ENCODE measurements at regions not wholly inside any gene's neighbourhood (a gene's known extent, or its start where the extent isn't known, plus 50 kb on each side); places are given as distances from the start of the nearest gene placed in this dataset.

DNA sequence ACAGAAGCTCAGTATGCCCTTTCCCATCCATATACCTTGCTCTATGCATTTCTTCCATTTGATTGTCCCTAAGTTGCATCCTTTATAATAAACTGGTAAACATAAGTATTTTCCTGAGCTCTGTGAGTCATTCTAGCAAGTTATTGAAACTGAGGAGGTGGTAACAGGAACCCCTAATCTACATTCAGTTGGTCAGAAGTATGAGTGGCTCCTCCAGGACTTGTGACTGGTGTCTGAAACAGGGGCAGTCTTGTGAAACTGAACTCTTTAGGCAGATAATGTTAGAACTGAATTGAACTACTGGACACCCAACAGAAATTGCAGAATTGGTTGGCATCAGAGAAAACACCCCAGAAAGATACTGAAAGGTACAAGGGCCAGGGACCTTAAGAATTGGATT, 133.1 kb upstream of the POU5F2 start:
- no peak for DNase-seq
- no peaks in the 10 kb centered on the region for H3K9me3 Mint-ChIP-seq (ENCODE audit: low read depth)
- no peaks in the 10 kb centered on the region for H3K27me3 Mint-ChIP-seq
- ChIA-PET POLR2A (no interaction called here), CTCF (interaction anchor here (0.9 kb wide), 1 partner anchor 74 kb away, joined by 3 read pairs; no protein-coding TSS in a partner anchor)
- H3K4me3 Mint-ChIP-seq, result no peak overlapping the region
- H3K36me3 Mint-ChIP-seq (ENCODE audit: low read depth), result peaks cover 16% of the 10 kb centered on the region
- H3K4me1 Mint-ChIP-seq, result peaks cover 12% of the 10 kb centered on the region
- intact Hi-C loops (cut with DNase I, micrococcal nuclease), result loop anchor here in 1 of 2 experiments (1.0 to 10.0 kb wide), 2 partner anchors 237 to 920 kb away; a partner anchor contains a TSS
- peak overlapping the region; percentile 58 for H3K27ac Mint-ChIP-seq
- ATAC-seq, result peak; percentile 67

DNA sequence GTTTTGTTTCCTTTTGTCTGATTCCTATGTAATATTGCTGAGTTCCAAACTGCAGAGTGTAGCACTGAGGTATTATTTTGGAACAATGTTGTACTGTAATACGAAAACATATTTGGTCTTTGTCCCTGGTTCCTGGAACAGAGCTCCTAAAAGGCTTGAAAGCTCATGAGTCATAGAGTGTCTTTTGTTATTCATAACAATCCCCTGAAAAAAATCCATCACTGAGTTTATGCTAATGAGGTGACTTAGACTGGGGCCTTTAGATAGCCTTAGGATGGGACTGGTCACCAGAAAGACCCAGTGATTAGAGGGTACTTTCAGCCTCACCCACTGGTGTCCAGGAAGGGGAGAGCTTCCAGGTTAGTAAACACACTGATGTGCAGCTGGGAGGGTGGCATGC, 132.7 kb upstream of the POU5F2 start:
- no peak overlapping the region for H3K4me3 Mint-ChIP-seq
- ATAC-seq, result peak; percentile 89
- DNase-seq, result peak; percentile 7
- ChIA-PET POLR2A (no interaction called here), CTCF (interaction anchor here (0.9 kb wide), 1 partner anchor 73 kb away, joined by 3 read pairs; no protein-coding TSS in a partner anchor)
- H3K36me3 Mint-ChIP-seq (ENCODE audit: low read depth), result peaks cover 17% of the 10 kb centered on the region
- peak overlapping the region; percentile 58 for H3K27ac Mint-ChIP-seq
- intact Hi-C loops (cut with DNase I, micrococcal nuclease), result loop anchor here in 1 of 2 experiments (1.0 to 10.0 kb wide), 2 partner anchors 237 to 921 kb away; a partner anchor contains a TSS
- H3K9me3 Mint-ChIP-seq (ENCODE audit: low read depth), result no peaks in the 10 kb centered on the region
- no peaks in the 10 kb centered on the region for H3K27me3 Mint-ChIP-seq
- peaks cover 12% of the 10 kb centered on the region for H3K4me1 Mint-ChIP-seq

DNA sequence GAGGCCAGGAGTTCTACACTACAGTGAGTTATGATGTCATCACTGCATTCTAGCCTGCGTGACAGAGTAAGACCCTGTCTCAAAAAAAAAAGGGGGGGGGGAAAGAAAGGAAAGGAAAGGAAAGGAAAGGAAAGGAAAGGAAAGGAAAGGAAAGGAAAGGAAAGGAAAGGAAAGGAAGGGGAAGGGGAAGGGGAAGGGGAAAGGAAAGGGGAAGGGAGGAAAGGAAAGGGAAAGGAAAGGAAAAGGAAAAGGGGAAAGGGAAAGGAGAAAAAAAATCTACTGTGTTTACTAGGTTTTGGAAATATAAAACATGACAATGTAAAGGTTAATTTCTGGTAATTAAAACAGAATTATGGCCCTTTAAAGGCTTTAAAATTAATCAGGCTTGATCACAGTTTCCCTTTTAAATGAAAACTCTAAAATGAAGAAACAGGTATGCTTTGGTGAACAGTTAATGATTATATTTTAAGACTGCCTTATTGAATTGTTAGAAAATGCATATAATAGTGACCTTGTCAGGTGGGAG, 131.9 kb upstream of the POU5F2 start:
- Mint-ChIP-seq H3K9me3 (ENCODE audit: low read depth) (no peaks in the 10 kb centered on the region), H3K36me3 (ENCODE audit: low read depth) (peaks cover 17% of the 10 kb centered on the region), H3K27ac (no peak overlapping the region), H3K4me3 (no peak overlapping the region), H3K27me3 (no peaks in the 10 kb centered on the region), H3K4me1 (peaks cover 12% of the 10 kb centered on the region)
- no peak for ATAC-seq
- no peak for DNase-seq
- intact Hi-C loops (cut with DNase I, micrococcal nuclease), result loop anchor here in 1 of 2 experiments (10.0 kb wide), 1 partner anchor 922 kb away; no protein-coding TSS in a partner anchor
- POLR2A ChIA-PET, result no interaction called here
- CTCF ChIA-PET, result no interaction called here

DNA sequence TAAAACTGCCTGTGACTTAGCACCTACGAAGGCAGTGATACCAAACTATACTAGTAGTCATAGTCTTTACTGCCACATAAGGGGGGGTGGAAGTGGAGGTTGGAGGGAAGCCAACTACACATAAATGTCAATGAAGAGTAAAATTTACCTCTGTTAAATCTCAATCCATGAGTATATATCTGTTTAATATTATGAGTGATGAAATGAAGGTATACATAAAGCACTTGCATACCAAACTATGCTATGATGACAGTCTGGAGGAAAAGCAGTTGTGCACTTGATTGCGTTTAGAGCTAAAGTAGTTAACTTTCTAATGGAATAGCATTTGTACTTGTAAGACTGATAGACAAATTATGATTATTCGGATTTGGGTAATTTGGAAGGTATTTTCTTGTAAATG, 129.2 kb upstream of the POU5F2 start:
- no peak for DNase-seq
- Mint-ChIP-seq H3K4me3 (no peak overlapping the region), H3K27ac (no peak overlapping the region), H3K4me1 (peaks cover 12% of the 10 kb centered on the region), H3K36me3 (ENCODE audit: low read depth) (peaks cover 13% of the 10 kb centered on the region), H3K27me3 (no peaks in the 10 kb centered on the region), H3K9me3 (ENCODE audit: low read depth) (no peaks in the 10 kb centered on the region)
- CTCF ChIA-PET, result interaction anchor here (0.6 kb wide), 1 partner anchor 546 kb away, joined by 3 read pairs; no protein-coding TSS in a partner anchor
- POLR2A ChIA-PET, result no interaction called here
- no peak for ATAC-seq
- intact Hi-C loops (cut with DNase I, micrococcal nuclease), result loop anchor here in 1 of 2 experiments (10.0 kb wide), 1 partner anchor 924 kb away; no protein-coding TSS in a partner anchor

DNA sequence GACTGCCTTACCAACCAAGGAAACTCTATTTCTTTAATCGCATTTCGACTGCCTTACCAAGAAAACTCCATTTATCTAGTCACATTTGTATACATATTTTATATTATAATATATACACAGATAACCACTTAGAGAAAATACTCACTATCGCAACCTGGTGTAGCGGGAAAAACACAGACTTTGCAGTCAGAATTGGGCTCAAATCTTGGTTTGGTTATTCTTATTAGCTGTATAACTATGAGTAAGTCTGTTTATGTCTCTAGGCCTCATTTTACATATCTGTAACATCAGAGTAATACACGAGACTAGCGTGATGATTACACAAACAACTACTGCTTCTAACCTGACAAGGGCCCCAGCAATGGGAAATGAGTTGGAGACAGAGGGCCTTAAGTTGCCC, 127.5 kb upstream of the POU5F2 start:
- Mint-ChIP-seq H3K9me3 (ENCODE audit: low read depth) (no peaks in the 10 kb centered on the region), H3K4me3 (no peak overlapping the region), H3K4me1 (peaks cover 4% of the 10 kb centered on the region), H3K27me3 (no peaks in the 10 kb centered on the region), H3K27ac (no peak overlapping the region), H3K36me3 (ENCODE audit: low read depth) (peaks cover 12% of the 10 kb centered on the region)
- intact Hi-C loops (cut with DNase I, micrococcal nuclease), result no loop called here
- DNase-seq, result no peak
- ChIA-PET POLR2A (no interaction called here), CTCF (no interaction called here)
- ATAC-seq, result no peak

GRCh38 chr5:93850311-93850710, 108.9 kb upstream of the POU5F2 start:
- POLR2A ChIA-PET, result no interaction called here
- H3K27me3 Mint-ChIP-seq, result no peaks in the 10 kb centered on the region
- DNase-seq, result no peak
- no peak overlapping the region for H3K27ac Mint-ChIP-seq
- peaks cover 21% of the 10 kb centered on the region for H3K36me3 Mint-ChIP-seq (ENCODE audit: low read depth)
- CTCF ChIA-PET, result interaction anchor here (0.6 kb wide), 1 partner anchor 1612 kb away, joined by 3 read pairs; no protein-coding TSS in a partner anchor
- no peaks in the 10 kb centered on the region for H3K4me1 Mint-ChIP-seq
- intact Hi-C loops (cut with DNase I, micrococcal nuclease), result no loop called here
- no peak overlapping the region for H3K4me3 Mint-ChIP-seq
- no peak for ATAC-seq
- H3K9me3 Mint-ChIP-seq (ENCODE audit: low read depth), result peaks cover 10% of the 10 kb centered on the region

DNA sequence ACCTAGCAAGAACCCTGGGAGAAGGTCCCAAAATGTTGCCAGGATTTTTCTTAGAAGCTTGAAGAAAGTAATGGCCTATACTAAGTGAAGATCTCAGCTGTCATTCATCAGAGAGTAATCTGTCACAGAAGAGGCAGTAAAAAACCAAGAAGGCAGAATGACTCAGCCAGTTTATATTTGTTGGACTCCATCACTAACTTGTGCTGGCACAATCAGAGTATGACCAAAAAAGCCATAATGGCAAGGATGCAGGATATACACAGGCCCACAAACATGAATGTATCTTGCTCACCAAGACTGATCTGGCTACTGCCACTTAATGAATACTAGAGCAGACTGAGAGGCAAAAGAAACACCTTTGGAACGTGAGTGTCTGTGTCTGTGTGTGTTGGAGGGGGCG, 104.0 kb upstream of the POU5F2 start:
- H3K36me3 Mint-ChIP-seq (ENCODE audit: low read depth), result peaks cover 46% of the 10 kb centered on the region
- CTCF ChIA-PET, result no interaction called here
- no peak overlapping the region for H3K27ac Mint-ChIP-seq
- ATAC-seq (no peak), DNase-seq (no peak)
- H3K4me3 Mint-ChIP-seq, result no peak overlapping the region
- POLR2A ChIA-PET, result no interaction called here
- H3K9me3 Mint-ChIP-seq (ENCODE audit: low read depth), result peaks cover 15% of the 10 kb centered on the region
- no peaks in the 10 kb centered on the region for H3K27me3 Mint-ChIP-seq
- intact Hi-C loops (cut with DNase I, micrococcal nuclease), result no loop called here
- H3K4me1 Mint-ChIP-seq, result no peaks in the 10 kb centered on the region

DNA sequence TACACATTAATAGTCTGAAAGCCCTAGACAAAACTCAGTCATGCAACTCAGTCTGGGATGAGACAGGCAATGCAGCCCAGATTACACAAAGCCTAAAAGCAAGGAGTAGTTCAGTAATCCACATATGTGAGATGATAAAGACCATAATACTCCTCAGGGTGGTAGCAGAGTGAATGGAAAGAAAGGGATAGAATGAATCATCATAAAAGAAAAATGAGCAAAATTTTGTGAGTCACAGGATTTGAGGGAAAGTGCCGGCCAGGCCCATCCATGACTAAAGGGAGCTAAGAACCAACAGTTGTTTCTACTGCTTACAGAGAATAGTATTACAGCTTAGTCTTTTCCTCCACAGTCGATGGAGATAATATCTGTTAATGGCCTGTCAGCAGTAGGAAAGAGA, 90.0 kb upstream of the POU5F2 start:
- no peak overlapping the region for H3K27ac Mint-ChIP-seq
- no peaks in the 10 kb centered on the region for H3K27me3 Mint-ChIP-seq
- no peaks in the 10 kb centered on the region for H3K4me1 Mint-ChIP-seq
- no peak for DNase-seq
- intact Hi-C loops (cut with DNase I, micrococcal nuclease), result no loop called here
- no peak overlapping the region for H3K4me3 Mint-ChIP-seq
- peaks cover 5% of the 10 kb centered on the region for H3K9me3 Mint-ChIP-seq (ENCODE audit: low read depth)
- CTCF ChIA-PET, result interaction anchor here (0.6 to 1.2 kb wide), 2 partner anchors 32 to 62 kb away, joined by 3 to 4 read pairs; no protein-coding TSS in a partner anchor
- ATAC-seq, result no peak
- POLR2A ChIA-PET, result no interaction called here
- H3K36me3 Mint-ChIP-seq (ENCODE audit: low read depth), result peaks cover 18% of the 10 kb centered on the region

DNA sequence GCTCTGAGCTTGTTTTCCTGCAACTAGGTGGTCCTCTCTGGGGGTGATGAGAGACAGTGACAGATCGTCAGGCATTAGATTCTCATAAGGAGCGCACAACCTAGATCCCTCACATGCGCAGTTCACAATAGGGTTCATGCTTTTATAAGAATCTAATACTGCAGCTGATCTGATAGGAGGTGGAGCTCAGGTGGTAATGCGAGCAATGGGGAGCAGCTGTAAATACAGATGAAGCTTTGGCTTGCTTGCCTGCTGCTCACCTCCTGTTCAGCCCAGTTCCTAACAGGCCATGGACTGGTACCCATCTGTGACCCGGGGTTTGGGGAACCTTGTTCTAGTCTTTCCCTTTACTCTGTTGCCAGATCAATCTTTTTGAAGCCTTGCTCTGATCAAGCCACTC, 89.5 kb upstream of the POU5F2 start:
- Mint-ChIP-seq H3K27me3 (no peaks in the 10 kb centered on the region), H3K4me3 (no peak overlapping the region), H3K27ac (no peak overlapping the region), H3K4me1 (no peaks in the 10 kb centered on the region), H3K9me3 (ENCODE audit: low read depth) (peaks cover 7% of the 10 kb centered on the region), H3K36me3 (ENCODE audit: low read depth) (peaks cover 20% of the 10 kb centered on the region)
- ChIA-PET CTCF (interaction anchor here (0.6 to 1.2 kb wide), 2 partner anchors 31 to 62 kb away, joined by 3 to 4 read pairs; no protein-coding TSS in a partner anchor), POLR2A (no interaction called here)
- intact Hi-C loops (cut with DNase I, micrococcal nuclease), result no loop called here
- ATAC-seq (no peak), DNase-seq (no peak)

DNA sequence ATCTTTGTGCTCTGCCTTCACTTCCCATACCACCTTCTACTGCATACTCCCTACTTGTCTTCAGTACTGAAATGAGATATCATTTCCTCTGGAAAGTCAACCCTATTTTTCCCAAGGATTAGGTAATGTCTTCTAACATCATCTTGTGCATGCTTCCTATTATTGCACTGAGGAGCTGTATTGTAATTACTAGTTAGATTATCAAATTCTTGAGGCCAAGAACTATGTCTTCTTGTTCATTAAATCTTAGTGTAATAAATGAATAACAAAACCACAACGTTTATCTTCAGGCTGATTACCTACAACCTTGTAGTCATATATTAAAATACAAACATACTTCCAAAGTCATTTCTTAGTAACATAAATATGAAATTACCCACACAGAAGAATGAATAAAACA, 87.9 kb upstream of the POU5F2 start:
- Mint-ChIP-seq H3K36me3 (ENCODE audit: low read depth) (peaks cover 29% of the 10 kb centered on the region), H3K9me3 (ENCODE audit: low read depth) (peaks cover 10% of the 10 kb centered on the region), H3K4me1 (no peaks in the 10 kb centered on the region), H3K4me3 (no peak overlapping the region), H3K27me3 (no peaks in the 10 kb centered on the region), H3K27ac (no peak overlapping the region)
- no peak for ATAC-seq
- POLR2A ChIA-PET, result no interaction called here
- CTCF ChIA-PET, result no interaction called here
- intact Hi-C loops (cut with DNase I, micrococcal nuclease), result no loop called here
- no peak for DNase-seq

DNA sequence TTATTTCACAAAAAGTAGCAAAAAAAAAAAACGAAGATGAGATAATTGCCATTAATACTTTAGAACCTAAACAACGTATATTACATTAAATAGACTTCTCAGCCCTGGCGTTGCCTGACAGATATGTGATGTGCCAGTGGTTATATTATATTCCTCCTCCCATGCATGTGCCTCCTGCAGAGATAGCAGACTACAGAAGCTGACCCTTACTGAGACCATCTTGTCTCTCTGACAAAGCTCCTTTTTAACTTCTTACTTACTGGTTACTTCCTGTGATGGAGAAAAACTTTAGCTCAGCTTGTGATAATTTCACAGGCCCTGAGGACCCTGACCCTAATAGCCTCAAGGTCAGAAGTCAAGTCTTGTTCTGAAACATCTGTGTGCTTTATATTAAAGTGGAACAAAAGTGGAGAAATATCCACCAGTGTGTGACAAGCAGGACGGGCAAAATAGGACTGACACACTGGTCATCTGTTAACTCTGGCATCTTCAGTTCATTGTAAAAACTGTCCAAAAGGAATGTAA, 80.6 kb upstream of the POU5F2 start:
- Mint-ChIP-seq H3K4me1 (no peaks in the 10 kb centered on the region), H3K9me3 (ENCODE audit: low read depth) (peaks cover 7% of the 10 kb centered on the region), H3K27ac (no peak overlapping the region), H3K4me3 (no peak overlapping the region), H3K27me3 (no peaks in the 10 kb centered on the region), H3K36me3 (ENCODE audit: low read depth) (peaks cover 25% of the 10 kb centered on the region)
- no peak for DNase-seq
- ChIA-PET CTCF (interaction anchor here (1.2 kb wide), 1 partner anchor 16 kb away, joined by 3 read pairs; no protein-coding TSS in a partner anchor), POLR2A (no interaction called here)
- intact Hi-C loops (cut with DNase I, micrococcal nuclease), result no loop called here
- ATAC-seq, result no peak

- ATAC-seq (no peak), DNase-seq (no peak)
- POLR2A ChIA-PET, result no interaction called here
- H3K4me3 Mint-ChIP-seq, result no peak overlapping the region
- intact Hi-C loops (cut with DNase I, micrococcal nuclease), result no loop called here
- no peak overlapping the region for H3K27ac Mint-ChIP-seq
- no peaks in the 10 kb centered on the region for H3K4me1 Mint-ChIP-seq
- CTCF ChIA-PET, result no interaction called here
- peaks cover 2% of the 10 kb centered on the region for H3K9me3 Mint-ChIP-seq (ENCODE audit: low read depth)
- H3K27me3 Mint-ChIP-seq, result no peaks in the 10 kb centered on the region
- H3K36me3 Mint-ChIP-seq (ENCODE audit: low read depth), result peaks cover 14% of the 10 kb centered on the region
Observed at GRCh38 chr5:93819668-93820067, 78.3 kb upstream of the POU5F2 start.

Data from activated CD4-positive, alpha-beta T cell treated with anti-CD3 and anti-CD28 coated beads for 36 hours (primary cell).